Stimulated activated CD8-positive, alpha-beta memory T cell treated with anti-CD3 and anti-CD28 coated beads, Interleukin-15, amount 100 ng/mL, for 1 hour (primary cell): ENCODE measurements at regions not wholly inside any gene's neighbourhood (a gene's known extent, or its start where the extent isn't known, plus 50 kb on each side); places are given as distances from the start of the nearest gene placed in this dataset.
"Not testable (repeated sequence)": the region's sequence is repeated elsewhere in the genome, so short reads cannot be mapped to it uniquely, and the experiment has no call there.

Experiments used
- DNase-seq: peaks from one replicate; pipeline ENCODE4 v3.0.0-alpha.2; 2020; ENCODE audit warnings: low read depth

- DNase-seq, result no peak
Observed at GRCh38 chr9:85332487-85332886, 409.3 kb downstream of the AGTPBP1 start.

GRCh38 chr9:85331626-85332025 lies 410.1 kb downstream of the AGTPBP1 start:
- no peak for DNase-seq

GRCh38 chr9:85322592-85322991 lies 419.2 kb downstream of the AGTPBP1 start:
- no peak for DNase-seq

- DNase-seq, result no peak
Observed at GRCh38 chr9:85321561-85321960, 420.2 kb downstream of the AGTPBP1 start.

- no peak for DNase-seq
Observed at GRCh38 chr9:85319936-85320656, 421.7 kb downstream of the AGTPBP1 start.

DNA sequence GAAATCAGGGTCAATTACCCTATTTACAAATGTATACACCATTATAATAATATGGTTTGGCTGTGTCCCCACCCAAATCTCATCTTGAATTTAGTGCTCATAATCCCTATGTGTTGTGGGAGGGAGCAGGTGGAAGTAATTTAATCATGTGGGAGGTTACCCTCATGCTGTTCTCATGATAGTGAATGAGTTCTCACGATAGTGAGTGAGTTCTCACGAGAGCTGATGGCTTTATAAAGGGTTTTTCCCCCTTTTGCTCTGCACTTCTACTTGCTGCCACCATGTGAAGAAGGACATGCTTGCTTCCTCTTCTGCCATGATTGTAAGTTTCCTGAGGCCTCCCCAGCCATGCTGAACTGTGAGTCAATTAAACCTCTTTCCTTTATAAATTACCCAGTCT lies 426.2 kb downstream of the AGTPBP1 start:
- DNase-seq, result not testable (repeated sequence)

- no peak for DNase-seq
Observed at GRCh38 chr9:85310573-85310972, 431.2 kb downstream of the AGTPBP1 start.

DNA sequence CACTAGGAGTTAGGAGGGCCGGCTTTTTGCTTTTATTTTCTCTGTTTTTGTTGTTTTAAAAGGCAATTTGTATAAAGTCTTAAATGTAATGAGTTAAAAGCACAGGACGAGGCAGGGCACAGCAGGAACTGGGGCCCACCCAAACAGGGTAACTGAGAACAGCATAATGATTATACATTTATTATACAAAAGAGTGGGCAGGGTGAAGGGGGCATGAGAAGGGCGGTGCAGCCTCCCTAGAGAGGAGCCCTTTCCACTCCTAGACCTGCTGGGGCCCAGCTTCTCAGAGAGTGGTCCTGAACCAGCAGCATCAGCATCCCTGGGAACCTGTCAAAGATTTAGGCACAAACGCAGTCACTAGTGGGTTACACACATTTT lies 438.0 kb downstream of the AGTPBP1 start:
- DNase-seq, result no peak

- no peak for DNase-seq
Observed at GRCh38 chr9:85302938-85303756, 438.6 kb downstream of the AGTPBP1 start.

DNA sequence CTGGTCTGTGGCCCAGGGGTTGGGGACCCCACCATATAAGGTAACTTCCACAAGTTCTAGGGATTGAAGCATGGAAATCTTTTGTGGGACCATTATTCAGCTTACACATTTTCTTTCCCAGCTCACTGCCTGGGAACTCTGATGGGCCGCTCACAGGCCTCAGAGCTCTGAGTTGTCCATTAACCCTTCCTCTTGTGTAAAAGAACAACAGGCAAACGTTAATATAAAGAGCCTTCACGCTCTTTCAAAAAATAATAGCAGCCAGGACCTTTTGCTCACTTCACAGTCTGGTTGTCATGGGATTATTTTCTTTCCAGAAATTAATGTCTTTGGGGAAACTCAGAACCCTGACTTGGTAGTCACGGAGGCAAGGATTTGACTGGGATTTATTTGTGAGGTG lies 443.3 kb downstream of the AGTPBP1 start:
- no peak for DNase-seq

- not testable (repeated sequence) for DNase-seq
Observed at GRCh38 chr9:85295244-85295643, 446.5 kb downstream of the AGTPBP1 start.

- no peak for DNase-seq
Observed at GRCh38 chr9:85292261-85292660, 449.5 kb downstream of the AGTPBP1 start.

- no peak for DNase-seq
Observed at GRCh38 chr9:85291266-85291665, 450.5 kb downstream of the AGTPBP1 start.

DNA sequence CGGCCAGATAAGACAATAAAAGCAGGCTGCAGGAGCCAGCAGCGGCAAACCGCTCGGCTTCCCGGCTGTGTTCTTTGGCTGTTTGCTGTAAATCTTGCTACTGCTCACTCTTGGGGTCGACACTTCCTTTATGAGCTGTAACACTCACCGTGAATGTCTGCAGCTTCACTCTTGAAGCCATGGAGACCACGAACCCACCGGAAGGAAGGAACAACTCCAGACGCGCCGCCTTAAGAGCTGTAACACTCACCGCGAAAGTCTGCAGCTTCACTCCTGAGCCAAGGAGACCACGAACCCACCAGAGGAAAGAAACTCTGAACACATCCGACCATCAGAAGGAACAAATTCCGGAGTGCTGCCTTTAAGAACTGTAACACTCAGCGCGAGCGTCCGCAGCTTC lies 451.7 kb downstream of the AGTPBP1 start:
- DNase-seq, result no peak

GRCh38 chr9:85289142-85289541 lies 452.6 kb downstream of the AGTPBP1 start:
- DNase-seq, result no peak

DNA sequence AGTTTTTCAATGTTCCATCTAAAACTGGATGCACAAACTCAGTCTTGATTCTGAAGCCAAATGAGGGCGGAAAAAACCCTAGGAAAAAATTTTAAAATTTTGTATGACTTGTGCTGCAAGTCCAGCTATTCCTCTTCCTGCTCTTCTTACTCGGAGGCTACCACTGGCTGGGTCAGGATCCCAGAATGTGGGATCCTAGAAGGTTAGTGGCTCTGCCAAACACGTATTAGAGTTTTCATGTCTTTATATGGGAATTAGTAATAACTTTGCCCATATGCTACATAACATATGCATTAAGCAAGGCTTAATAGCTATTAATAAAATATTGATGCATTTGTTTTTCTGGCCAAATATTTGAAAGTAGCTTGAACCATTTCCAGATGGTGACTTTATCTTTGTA lies 458.3 kb downstream of the AGTPBP1 start:
- no peak for DNase-seq

DNA sequence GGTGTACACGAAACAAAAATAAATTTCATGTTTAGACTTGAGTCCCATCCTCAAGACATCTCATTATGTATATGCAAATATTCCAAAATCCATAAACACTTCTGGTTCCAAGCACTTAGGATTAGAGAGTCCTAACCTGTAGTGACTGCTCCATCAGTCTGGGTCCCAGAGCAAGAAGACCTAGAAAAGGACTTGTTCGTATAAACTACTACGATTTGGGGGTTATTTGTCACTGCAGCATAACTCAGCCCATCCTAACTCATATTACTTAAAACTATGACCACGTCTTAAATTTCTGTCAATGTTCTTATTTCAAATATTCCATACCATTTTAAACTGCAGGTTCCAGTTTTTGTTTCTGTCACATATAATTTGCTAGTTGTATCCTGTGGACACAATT lies 463.0 kb downstream of the AGTPBP1 start:
- DNase-seq, result no peak

DNA sequence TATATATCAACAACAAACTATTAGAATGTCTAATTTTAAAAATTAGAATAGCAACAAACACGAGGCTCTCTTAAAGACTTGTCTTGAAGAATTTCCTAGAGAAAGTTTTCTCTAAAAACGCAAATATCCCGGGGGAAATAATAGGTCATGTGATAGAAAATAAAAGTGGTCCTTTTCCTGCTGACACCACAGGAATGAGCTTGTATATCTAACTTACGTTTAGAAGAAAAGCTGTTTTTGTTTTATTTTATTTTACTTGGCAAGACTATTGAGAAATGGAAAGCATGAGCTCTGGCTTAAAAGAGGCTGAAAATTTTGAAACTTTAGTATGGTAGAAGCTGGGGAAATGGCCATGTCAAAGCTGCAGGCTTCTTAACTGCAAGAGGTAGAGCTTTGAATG lies 465.0 kb downstream of the AGTPBP1 start:
- no peak for DNase-seq

DNA sequence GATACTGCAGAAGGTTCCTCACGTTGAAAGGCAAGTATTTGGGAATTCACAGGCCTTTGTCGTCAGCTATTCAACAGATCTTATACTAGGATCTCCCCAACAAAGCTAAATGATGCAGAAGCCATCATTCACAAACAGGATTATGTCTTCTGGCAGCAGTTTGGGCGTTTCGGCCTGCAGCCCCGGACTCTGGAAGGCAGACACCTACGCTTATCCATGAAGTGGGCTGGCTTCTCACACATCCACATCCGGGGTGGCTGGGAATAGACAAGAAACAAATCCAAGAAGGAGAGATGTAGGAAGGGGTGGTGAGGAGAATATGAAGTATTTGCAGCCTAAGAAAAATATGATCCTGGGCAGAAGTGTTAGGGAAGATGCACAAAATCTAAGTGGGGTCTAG lies 471.9 kb downstream of the AGTPBP1 start:
- DNase-seq, result no peak

DNA sequence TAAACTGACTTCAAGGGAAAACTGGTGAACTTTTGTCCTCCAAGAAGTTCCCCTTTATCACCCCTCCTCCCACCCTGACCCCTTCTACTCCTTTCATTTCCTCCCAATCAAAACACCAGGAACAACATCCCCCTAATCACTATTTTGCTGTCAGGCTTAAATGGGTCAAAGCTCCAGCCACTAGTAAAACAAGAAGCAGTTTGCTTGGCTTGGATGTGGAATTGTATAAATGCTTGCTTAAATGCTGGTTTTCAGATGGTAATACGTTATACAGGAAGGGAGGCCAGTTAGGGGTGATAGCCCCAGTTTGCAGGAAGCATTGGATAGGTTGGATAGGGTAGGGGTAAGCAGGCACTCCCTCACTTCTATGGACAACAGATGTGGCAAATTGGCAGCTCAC lies 473.6 kb downstream of the AGTPBP1 start:
- no peak for DNase-seq

DNA sequence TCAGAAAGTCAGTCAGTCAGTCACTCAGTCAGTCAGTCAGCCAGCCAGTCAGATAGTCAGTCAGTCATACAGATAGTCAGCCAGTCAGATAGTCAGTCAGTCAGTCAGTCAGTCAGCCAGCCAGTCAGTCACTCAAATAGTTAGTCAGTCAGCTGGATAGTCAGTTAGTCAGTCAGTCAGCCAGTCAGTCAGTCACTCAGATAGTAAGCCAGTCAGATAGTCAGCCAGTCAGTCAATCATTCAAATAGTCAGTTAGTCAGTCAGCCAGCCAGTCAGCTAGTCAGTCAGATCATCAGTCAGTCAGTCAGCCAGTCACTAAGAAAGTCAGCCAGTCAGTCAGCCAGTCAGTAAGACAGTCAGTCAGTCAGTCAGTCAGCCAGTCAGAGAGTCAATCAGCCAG lies 477.1 kb downstream of the AGTPBP1 start:
- DNase-seq, result no peak

GRCh38 chr9:85263288-85263687 lies 478.5 kb downstream of the AGTPBP1 start:
- no peak for DNase-seq

GRCh38 chr9:85262333-85262732 lies 479.4 kb downstream of the AGTPBP1 start:
- no peak for DNase-seq
